Liver (tissue), 7 donors: ENCODE measurements at regions not wholly inside any gene's neighbourhood (a gene's known extent, or its start where the extent isn't known, plus 50 kb on each side); places are given as distances from the start of the nearest gene placed in this dataset.
"Not testable (repeated sequence)": the region's sequence is repeated elsewhere in the genome, so short reads cannot be mapped to it uniquely, and the experiment has no call there.

Experiments used
- DNase-seq: peaks from one replicate; pipeline ENCODE4 v3.0.0-alpha.2; 2017; ENCODE audit warnings: low spot score
- H3K27ac ChIP-seq, 2 donors: one replicate each; pipeline ENCODE4 v1.7.0; 2013; ENCODE audit warnings: inconsistent platforms in 2 of 2, low read length in 2 of 2, control low read depth in 1 of 2, low read depth in 1 of 2, mild to moderate bottlenecking in 1 of 2
- H3K27me3 ChIP-seq, 4 donors: one replicate each; pipeline versions ENCODE4 v1.6.1 to v1.7.0; 2013; ENCODE audit warnings: low read length in 3 of 4, inconsistent platforms in 1 of 4, mild to moderate bottlenecking in 1 of 4, moderate library complexity in 1 of 4; ENCODE audit not compliant: control insufficient read depth in 4 of 4, insufficient read depth in 4 of 4
- H3K36me3 ChIP-seq, 4 donors: one replicate each; pipeline versions ENCODE4 v1.6.1 to v1.7.0; 2013; ENCODE audit warnings: low read length in 3 of 4, mild to moderate bottlenecking in 3 of 4, low read depth in 1 of 4, moderate library complexity in 1 of 4; ENCODE audit not compliant: control insufficient read depth in 4 of 4, insufficient read depth in 3 of 4
- H3K4me1 ChIP-seq, 4 donors: one replicate each; pipeline versions ENCODE4 v1.6.1 to v1.7.0; 2013; ENCODE audit warnings: low read length in 3 of 4, mild to moderate bottlenecking in 3 of 4, moderate library complexity in 1 of 4; ENCODE audit not compliant: control insufficient read depth in 4 of 4, insufficient read depth in 4 of 4
- H3K4me3 ChIP-seq, 3 donors: one replicate each; pipeline versions ENCODE4 v1.6.1 to v1.7.0; 2013; ENCODE audit warnings: low read length in 3 of 3, control low read depth in 1 of 3, low read depth in 1 of 3, mild to moderate bottlenecking in 1 of 3
- H3K9ac ChIP-seq, 2 donors: one replicate each; pipeline ENCODE4 v1.7.0; 2013; ENCODE audit warnings: low read length in 2 of 2, mild to moderate bottlenecking in 2 of 2, moderate library complexity in 2 of 2, control low read depth in 1 of 2, low read depth in 1 of 2
- H3K9me3 ChIP-seq, 4 donors: one replicate each; pipeline versions ENCODE4 v1.6.1 to v1.7.0; 2013; ENCODE audit warnings: low read length in 3 of 4; ENCODE audit not compliant: control insufficient read depth in 4 of 4
- ATF3 ChIP-seq: IDR thresholded peaks from 2 replicates; pipeline ENCODE4 v1.6.1; 2016; ENCODE audit warnings: antibody characterized with exemption
- FOXA2 ChIP-seq: IDR thresholded peaks from 2 replicates; pipeline ENCODE4 v1.6.1; 2016; ENCODE audit warnings: antibody characterized with exemption
- GABPA ChIP-seq, 2 donors: IDR thresholded peaks in 1 of 2; conservative IDR thresholded peaks in 1 of 2; 2 replicates each; pipeline ENCODE4 v1.6.1; 2016; ENCODE audit warnings: antibody characterized with exemption in 2 of 2, mild to moderate bottlenecking in 1 of 2, moderate library complexity in 1 of 2
- HNF4A ChIP-seq, 2 donors: conservative IDR thresholded peaks; 2 replicates each; pipeline ENCODE4 v1.6.1; 2016; ENCODE audit warnings: antibody characterized with exemption in 2 of 2, mild to moderate bottlenecking in 2 of 2
- JUND ChIP-seq, 2 donors: IDR thresholded peaks; 2 replicates each; pipeline ENCODE4 v1.6.1; 2016; ENCODE audit warnings: antibody characterized with exemption in 2 of 2
- NR2F2 ChIP-seq: IDR thresholded peaks from 2 replicates; pipeline ENCODE4 v1.6.1; 2016; ENCODE audit warnings: antibody characterized with exemption
- RAD21 ChIP-seq, 2 donors: IDR thresholded peaks; 2 replicates each; pipeline ENCODE4 v1.6.1; 2016; ENCODE audit warnings: antibody characterized with exemption in 2 of 2, mild to moderate bottlenecking in 2 of 2
- REST ChIP-seq: IDR thresholded peaks from 2 replicates; pipeline ENCODE4 v1.6.1; 2016; ENCODE audit warnings: antibody characterized with exemption, mild to moderate bottlenecking
- SP1 ChIP-seq: IDR thresholded peaks from 2 replicates; pipeline ENCODE4 v1.6.1; 2018; ENCODE audit warnings: antibody characterized with exemption, mild to moderate bottlenecking
- YY1 ChIP-seq: IDR thresholded peaks from 2 replicates; pipeline ENCODE4 v1.6.1; 2016; ENCODE audit warnings: antibody characterized with exemption, mild to moderate bottlenecking
- ZBTB33 ChIP-seq: IDR thresholded peaks from 2 replicates; pipeline ENCODE4 v1.6.1; 2016; ENCODE audit warnings: antibody characterized with exemption
- whole genome bisulfite sequencing: extraction: QIAGEN DNeasy Blood & Tissue Kit; methylation state at CpG from one replicate; pipeline ENCODE4 v1.1.7; 2013; 5-methylcytosine and 5-hydroxymethylcytosine counted together
- donor health status: healthy.
- donor health status: healthy.
- donor health status: healthy.
- donor health status: healthy.

- 42% methylated on average over 6 of the region's 6 CpGs for WGBS
- not testable (repeated sequence) for DNase-seq, H3K9ac ChIP-seq, H3K36me3 ChIP-seq, H3K27me3 ChIP-seq, H3K9me3 ChIP-seq, H3K4me3 ChIP-seq
- Histone ChIP-seq H3K4me1 (peaks cover 0 to 13% (median 8%) of the 10 kb centered on the region in 4 donors), H3K27ac (peak overlapping the region; percentile 44 to 59)
- TF ChIP-seq REST (peak; percentile 19), ATF3 (peak; percentile 18), HNF4A (conservative IDR thresholded peaks at IDR 0.05) (peak in 1 of 2 donors; percentile 14), YY1 (peak; percentile 97), JUND (IDR thresholded peaks at IDR 0.05) (peak; percentile 60 to 74), SP1 (peak; percentile 38)
Observed at GRCh38 chr5:34466519-34467388, 189.4 kb upstream of the RAI14 start.

- Histone ChIP-seq H3K27ac (no peak overlapping the region), H3K27me3 (no peaks in the 10 kb centered on the region), H3K9me3 (no peaks in the 10 kb centered on the region), H3K4me1 (peaks cover 0 to 13% (median 8%) of the 10 kb centered on the region in 4 donors), H3K4me3 (no peak overlapping the region), H3K36me3 (no peaks in the 10 kb centered on the region), H3K9ac (no peak overlapping the region)
- TF ChIP-seq FOXA2 (no peak), ZBTB33 (no peak), SP1 (no peak), REST (no peak), RAD21 (IDR thresholded peaks at IDR 0.05) (no peak), HNF4A (conservative IDR thresholded peaks at IDR 0.05) (no peak), NR2F2 (no peak), GABPA (IDR thresholded peaks at IDR 0.05 in 1 of 2, conservative IDR thresholded peaks at IDR 0.05 in 1 of 2) (no peak), ATF3 (no peak)
- WGBS, result 82% methylated on average over 8 of the region's 8 CpGs
- DNase-seq, result no peak
Observed at GRCh38 chr5:34467436-34467835, 188.7 kb upstream of the RAI14 start.

GRCh38 chr5:34467984-34468383 is 188.1 kb upstream of the RAI14 start:
- not testable (repeated sequence) for H3K9ac ChIP-seq, H3K27me3 ChIP-seq, H3K27ac ChIP-seq, DNase-seq, H3K36me3 ChIP-seq, H3K9me3 ChIP-seq, H3K4me3 ChIP-seq
- WGBS, result 53% methylated on average over 3 of the region's 3 CpGs
- peaks cover 0 to 13% (median 8%) of the 10 kb centered on the region in 4 donors for H3K4me1 ChIP-seq
